HPDE6-E6E7 (cell line): ENCODE measurements at regions not wholly inside any gene's neighbourhood (a gene's known extent, or its start where the extent isn't known, plus 50 kb on each side); places are given as distances from the start of the nearest gene placed in this dataset.
"Not testable (repeated sequence)": the region's sequence is repeated elsewhere in the genome, so short reads cannot be mapped to it uniquely, and the experiment has no call there.

ENCODE experiments used
- DNase-seq: peaks from one replicate; pipeline ENCODE4 v3.0.0; 2011; ENCODE audit warnings: missing footprints; ENCODE audit errors: extremely low spot score

DNA sequence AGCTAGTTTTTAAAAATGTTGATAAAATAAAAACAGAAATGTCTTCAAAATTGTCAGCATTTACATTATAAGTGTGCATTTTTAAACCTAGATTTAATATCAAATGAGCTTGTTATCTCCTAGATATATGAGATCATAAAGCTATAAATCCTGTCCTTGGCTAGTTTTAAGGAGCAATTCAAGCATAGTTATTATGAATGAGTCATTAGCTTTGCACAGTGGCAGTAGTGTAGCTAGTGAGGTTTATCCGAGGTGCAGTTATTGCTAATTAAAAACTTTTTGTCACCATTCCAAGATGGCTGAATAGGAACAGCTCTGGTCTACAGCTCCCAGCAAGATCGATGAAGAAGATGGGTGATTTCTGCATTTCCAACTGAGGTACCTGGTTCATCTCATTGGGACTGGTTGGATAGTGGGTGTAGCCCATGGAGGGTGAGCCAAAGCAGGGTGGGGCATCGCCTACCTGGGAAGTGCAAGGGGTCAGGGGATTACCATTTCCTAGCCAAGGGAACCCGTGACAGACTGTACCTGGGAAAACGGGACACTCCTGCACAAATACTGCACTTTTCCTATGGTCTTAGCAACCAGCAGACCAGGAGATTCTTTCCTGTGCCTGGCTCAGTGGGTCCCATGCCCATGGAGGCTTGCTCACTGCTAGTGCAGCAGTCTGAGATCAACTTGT lies 108.8 kb upstream of the SYNCRIP start:
- DNase-seq = no peak

GRCh38 chr6:85750146-85750545 lies 107.5 kb upstream of the SYNCRIP start:
- DNase-seq = not testable (repeated sequence)

GRCh38 chr6:85749236-85749635 lies 106.5 kb upstream of the SYNCRIP start:
- DNase-seq = no peak

GRCh38 chr6:85747666-85748065 lies 105.0 kb upstream of the SYNCRIP start:
- DNase-seq = no peak

GRCh38 chr6:85747093-85747492 lies 104.4 kb upstream of the SYNCRIP start:
- DNase-seq = no peak

DNA sequence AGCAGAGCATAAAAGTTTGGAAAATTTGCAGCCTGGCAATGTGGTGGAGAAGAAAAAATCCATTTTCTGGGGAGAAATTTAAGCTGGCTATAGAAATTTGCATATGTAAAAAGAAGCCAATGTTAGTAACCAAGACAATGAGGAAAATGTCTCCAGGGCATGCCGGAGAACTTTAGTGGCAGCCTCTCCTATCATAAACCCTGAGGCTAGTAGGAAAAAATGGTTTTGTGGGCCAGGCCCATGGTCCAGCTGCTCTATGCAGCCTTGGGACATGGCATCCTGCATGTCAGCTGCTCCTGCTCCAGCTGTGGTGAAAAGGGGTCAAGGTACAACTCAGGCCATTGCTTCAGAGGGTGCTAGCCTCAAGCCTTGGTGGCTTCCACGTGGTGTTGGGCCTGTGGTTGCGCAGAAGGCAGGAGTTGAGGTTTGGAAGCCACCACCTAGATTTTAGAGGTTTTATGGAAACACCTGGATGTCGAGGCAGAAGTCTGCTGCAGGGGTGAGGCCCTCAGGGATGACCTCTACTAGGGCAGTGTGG lies 101.8 kb upstream of the SYNCRIP start:
- no peak for DNase-seq

GRCh38 chr6:85726206-85726605 lies 83.5 kb upstream of the SYNCRIP start:
- no peak for DNase-seq

DNA sequence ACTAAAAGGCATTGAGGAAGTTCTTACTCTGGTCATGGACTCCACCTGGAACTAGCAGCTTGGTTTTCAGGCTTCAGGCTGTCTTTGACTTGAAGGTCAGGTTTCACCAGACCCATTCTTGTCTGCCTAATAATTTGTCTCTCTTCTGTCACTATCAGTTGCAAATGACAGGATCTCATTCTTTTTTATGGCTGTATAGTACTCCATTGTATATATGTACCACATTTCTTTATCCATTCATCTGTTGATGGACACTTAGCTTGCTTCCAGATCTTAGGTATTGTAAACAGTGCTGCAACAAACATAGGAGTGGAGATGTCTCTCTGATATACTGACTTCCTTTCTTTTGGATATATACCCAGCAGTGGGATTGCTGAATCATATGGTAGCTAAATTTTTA lies 73.1 kb upstream of the SYNCRIP start:
- no peak for DNase-seq

DNA sequence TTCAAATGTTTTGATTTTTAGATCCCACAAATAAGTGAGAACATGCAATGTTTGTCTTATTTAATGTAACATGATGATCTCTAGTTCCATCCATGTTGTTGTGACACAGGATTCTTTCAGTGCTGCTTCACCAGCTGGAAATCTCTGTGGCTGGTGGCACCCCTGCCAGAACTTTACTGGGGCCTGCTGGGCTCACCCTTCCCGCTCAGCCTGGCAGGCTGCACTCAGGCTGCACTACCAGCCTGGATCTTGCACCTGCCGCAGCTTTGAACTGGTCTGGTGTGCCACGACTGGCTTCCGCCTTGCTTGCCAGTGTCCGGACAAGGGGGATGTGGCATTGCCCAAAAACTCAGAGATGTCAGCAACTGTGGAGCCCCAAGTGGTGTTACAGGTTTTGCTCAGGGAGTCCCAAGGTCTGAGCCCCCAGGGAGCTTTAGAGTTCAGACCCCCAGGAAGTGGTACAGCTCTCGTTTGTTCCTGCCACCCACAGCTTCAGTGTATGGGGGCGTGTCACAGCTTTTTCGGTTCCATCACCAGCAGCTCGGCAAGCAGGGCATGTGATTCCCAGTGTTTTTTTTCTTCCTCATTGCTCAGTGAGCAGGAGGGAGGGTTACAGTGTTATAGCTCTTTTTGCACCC lies 72.3 kb upstream of the SYNCRIP start:
- no peak for DNase-seq

GRCh38 chr6:85712346-85712745 lies 69.7 kb upstream of the SYNCRIP start:
- DNase-seq = no peak

- DNase-seq = not testable (repeated sequence)
Observed at GRCh38 chr6:85707515-85708145, 64.9 kb upstream of the SYNCRIP start.

GRCh38 chr6:85706272-85706671 lies 63.6 kb upstream of the SYNCRIP start:
- DNase-seq = no peak

GRCh38 chr6:85705220-85705619 lies 62.5 kb upstream of the SYNCRIP start:
- DNase-seq = no peak

DNA sequence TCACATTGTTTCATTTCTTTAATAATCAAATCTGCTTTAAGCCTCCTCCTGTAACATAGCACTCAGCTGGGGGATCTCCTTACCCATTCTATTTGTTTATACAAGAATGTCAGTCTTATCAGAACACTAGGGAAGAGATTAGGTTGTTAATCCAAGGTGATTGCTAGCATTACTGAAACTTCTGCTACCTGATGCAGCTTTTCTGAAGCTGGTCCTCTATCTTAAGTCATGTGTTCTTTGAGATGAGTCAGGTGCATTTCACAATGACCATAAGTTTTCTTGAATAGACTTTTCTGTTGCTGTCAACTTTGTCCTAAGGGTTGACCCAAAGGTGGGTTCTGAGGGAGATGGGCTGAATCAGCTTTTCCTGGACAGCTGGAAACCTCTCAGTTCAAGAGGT lies 60.7 kb upstream of the SYNCRIP start:
- no peak for DNase-seq
